Peyer's patch (tissue), 4 donors: ENCODE measurements at regions not wholly inside any gene's neighbourhood (a gene's known extent, or its start where the extent isn't known, plus 50 kb on each side); places are given as distances from the start of the nearest gene placed in this dataset.
A peak's percentile ranks its signal among the peaks of the same experiment; 100 is the strongest.

Experiments used
- DNase-seq, 3 donors: peaks; one replicate each; pipeline ENCODE4 v3.0.0-alpha.2; 2017 to 2019
- H3K27ac ChIP-seq, 4 donors: fragments of 200-600 bp; sonication (generic); one replicate each; pipeline ENCODE4 v1.5.1; 2016 to 2019
- H3K27me3 ChIP-seq, 2 donors: fragments of 200-600 bp; sonication (generic); one replicate each; pipeline ENCODE4 v1.5.1; 2019
- H3K36me3 ChIP-seq, 3 donors: fragments of 200-600 bp; sonication (generic); one replicate each; pipeline ENCODE4 v1.5.1; 2016 to 2019
- H3K4me1 ChIP-seq, 4 donors: fragments of 200-600 bp; sonication (generic); one replicate each; pipeline ENCODE4 v1.5.1; 2016 to 2019
- H3K4me3 ChIP-seq, 4 donors: fragments of 200-600 bp; sonication (generic); 1 replicate in 3 of 4; 2 replicates in 1 of 4; pipeline ENCODE4 v1.5.1; 2016 to 2019; ENCODE audit warnings: mild to moderate bottlenecking in 1 of 4
- H3K9me3 ChIP-seq, 4 donors: fragments of 200-600 bp; sonication (generic); one replicate each; pipeline ENCODE4 v1.5.1; 2016 to 2019; ENCODE audit warnings: mild to moderate bottlenecking in 1 of 4
- POLR2A ChIP-seq, 2 donors: fragments of 450-650 bp; IDR thresholded peaks; one replicate each; pipeline ENCODE4 v1.5.1; 2017; ENCODE audit warnings: antibody characterized with exemption in 2 of 2, mild to moderate bottlenecking in 2 of 2, moderate library complexity in 2 of 2
- TF ChIP-seq, protein P1 (sequence below), 6 experiments: fragments of 450-650 bp in 4 of 6; fragments of 200-600 bp in 2 of 6; sonication (generic) in 1 of 6; IDR thresholded peaks; one replicate each; pipeline ENCODE4 v1.5.1; 2017 to 2019; ENCODE audit warnings: antibody characterized with exemption in 6 of 6, mild to moderate bottlenecking in 3 of 6, moderate library complexity in 1 of 6

DNA sequence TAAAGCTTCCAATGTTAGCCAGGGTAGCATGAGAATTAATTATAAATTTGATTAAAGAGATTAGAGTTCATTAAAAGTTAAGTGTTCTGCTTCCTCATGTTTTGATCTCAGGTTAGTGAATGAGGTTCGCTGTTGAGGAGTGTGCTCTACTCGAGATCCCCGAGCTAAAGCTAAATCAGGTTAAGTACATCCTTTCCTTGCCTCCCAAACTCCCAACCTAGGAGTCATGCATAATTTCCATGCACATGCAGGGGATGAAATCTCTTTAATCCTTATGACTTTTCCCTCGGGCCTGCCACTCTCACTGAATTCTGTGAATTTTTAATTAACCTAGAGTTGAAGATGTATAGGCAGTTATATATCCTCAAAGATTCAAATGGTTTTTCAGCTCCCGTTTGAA lies 156.1 kb upstream of the NCK2 start:
- Histone ChIP-seq H3K36me3 (no peaks in the 10 kb centered on the region), H3K4me3 (no peak overlapping the region), H3K9me3 (peaks cover 0 to 6% (median 0%) of the 10 kb centered on the region in 4 donors), H3K27ac (no peak overlapping the region), H3K4me1 (no peaks in the 10 kb centered on the region), H3K27me3 (no peaks in the 10 kb centered on the region)
- DNase-seq = no peak
- no peak for TF ChIP-seq POLR2A (IDR thresholded peaks at IDR 0.05)
- TF ChIP-seq, protein P1, sequence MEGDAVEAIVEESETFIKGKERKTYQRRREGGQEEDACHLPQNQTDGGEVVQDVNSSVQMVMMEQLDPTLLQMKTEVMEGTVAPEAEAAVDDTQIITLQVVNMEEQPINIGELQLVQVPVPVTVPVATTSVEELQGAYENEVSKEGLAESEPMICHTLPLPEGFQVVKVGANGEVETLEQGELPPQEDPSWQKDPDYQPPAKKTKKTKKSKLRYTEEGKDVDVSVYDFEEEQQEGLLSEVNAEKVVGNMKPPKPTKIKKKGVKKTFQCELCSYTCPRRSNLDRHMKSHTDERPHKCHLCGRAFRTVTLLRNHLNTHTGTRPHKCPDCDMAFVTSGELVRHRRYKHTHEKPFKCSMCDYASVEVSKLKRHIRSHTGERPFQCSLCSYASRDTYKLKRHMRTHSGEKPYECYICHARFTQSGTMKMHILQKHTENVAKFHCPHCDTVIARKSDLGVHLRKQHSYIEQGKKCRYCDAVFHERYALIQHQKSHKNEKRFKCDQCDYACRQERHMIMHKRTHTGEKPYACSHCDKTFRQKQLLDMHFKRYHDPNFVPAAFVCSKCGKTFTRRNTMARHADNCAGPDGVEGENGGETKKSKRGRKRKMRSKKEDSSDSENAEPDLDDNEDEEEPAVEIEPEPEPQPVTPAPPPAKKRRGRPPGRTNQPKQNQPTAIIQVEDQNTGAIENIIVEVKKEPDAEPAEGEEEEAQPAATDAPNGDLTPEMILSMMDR (IDR thresholded peaks at IDR 0.05) = no peak

DNA sequence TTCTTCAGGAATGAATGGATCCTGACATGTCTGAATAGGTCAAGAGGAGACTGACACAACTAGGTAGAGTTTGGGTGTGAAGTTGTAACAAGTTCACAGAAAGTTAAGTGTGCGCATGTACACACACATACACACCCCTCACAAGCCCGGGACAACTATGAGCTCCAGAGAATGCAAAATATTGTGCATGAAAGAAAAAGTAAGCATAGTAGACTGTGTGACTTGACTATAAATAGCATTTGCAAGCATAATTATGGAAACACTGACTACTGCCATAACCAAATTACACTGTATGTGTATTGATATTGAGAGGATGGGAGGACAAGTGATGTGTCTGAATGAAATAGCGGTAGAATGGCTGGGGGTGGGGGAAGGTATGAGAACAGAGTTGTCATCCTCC lies 157.1 kb upstream of the NCK2 start:
- peaks cover 0 to 6% (median 0%) of the 10 kb centered on the region in 4 donors for H3K9me3 ChIP-seq
- no peaks in the 10 kb centered on the region for H3K4me1 ChIP-seq
- H3K4me3 ChIP-seq = no peak overlapping the region
- no peak overlapping the region for H3K27ac ChIP-seq
- TF ChIP-seq, protein P1 (IDR thresholded peaks at IDR 0.05) = no peak
- TF ChIP-seq POLR2A (IDR thresholded peaks at IDR 0.05) = no peak
- DNase-seq = no peak
- no peaks in the 10 kb centered on the region for H3K27me3 ChIP-seq
- H3K36me3 ChIP-seq = no peaks in the 10 kb centered on the region

DNA sequence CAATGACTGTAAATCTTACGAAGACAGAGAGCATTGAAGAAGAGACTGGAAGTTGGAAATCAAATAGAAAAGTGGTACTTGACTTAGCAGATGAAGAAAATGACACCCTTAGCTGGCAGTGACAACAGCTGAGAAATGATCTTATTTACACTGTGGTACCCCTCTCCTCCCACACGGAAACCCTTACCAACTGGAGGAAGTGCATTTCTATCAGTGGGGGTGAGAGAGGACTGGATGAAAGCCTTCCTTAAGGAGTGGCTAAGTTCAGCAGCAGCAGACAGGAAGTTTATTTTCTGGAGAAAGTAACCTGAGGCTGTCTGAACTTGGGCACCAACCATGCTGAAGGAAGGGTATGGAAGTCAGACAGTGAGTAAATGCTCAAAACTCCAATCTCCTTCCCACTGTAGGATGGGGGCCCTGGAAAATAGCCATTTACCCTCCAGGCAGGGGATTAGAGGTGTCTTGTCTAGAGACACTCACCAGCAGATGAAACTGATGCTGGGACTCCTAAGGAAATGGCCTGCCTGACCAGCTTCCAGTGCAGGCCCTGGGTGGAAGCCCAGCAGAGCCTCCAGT lies 160.2 kb upstream of the NCK2 start:
- Histone ChIP-seq H3K9me3 (peaks cover 0 to 6% (median 0%) of the 10 kb centered on the region in 4 donors), H3K27ac (no peak overlapping the region), H3K4me1 (no peaks in the 10 kb centered on the region), H3K27me3 (no peaks in the 10 kb centered on the region), H3K36me3 (no peaks in the 10 kb centered on the region), H3K4me3 (no peak overlapping the region)
- no peak for TF ChIP-seq POLR2A (IDR thresholded peaks at IDR 0.05)
- TF ChIP-seq, protein P1 (IDR thresholded peaks at IDR 0.05) = no peak
- DNase-seq = no peak

DNA sequence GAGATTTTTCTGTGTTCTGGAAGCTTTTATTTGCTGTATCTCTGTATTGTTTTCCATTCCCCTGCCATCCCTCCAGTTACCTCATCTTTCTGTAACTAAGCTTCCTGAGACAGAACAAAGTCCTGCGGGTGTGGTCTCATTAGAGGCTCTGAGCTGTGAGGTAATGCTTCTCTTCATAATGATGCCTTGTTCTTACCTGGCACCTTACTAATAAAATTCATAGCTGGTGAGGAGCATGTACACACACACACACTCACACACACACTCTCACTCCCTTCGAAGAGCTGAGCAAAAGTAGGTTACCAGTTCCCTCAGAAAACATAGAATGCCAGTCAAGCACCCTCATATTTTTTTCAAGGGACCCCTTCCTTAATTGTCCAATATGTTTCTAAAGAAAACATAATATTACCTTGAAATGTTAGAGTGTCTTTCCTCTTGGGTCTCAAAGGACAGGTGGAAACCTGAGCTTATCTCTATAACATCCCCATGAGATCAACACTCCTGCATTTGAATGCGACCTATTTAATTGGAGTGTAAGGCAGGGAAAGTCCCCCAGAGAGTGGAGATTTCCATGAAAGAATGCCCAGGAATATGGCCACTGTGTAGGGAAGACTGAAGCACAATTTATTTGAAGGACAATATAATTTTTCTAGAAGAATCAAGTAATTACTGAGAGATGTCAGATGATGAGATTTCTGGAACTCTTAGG lies 161.6 kb upstream of the NCK2 start:
- DNase-seq = peak in 1 of 3 donors; percentile 81
- H3K27ac ChIP-seq = peak overlapping the region in 3 of 4 donors; percentile 68 to 74 (median 72)
- peak; percentile 29 to 51 for TF ChIP-seq POLR2A (IDR thresholded peaks at IDR 0.05)
- TF ChIP-seq, protein P1 (IDR thresholded peaks at IDR 0.05) = no peak
- H3K4me3 ChIP-seq = no peak overlapping the region
- H3K36me3 ChIP-seq = no peaks in the 10 kb centered on the region
- no peaks in the 10 kb centered on the region for H3K4me1 ChIP-seq
- H3K27me3 ChIP-seq = no peaks in the 10 kb centered on the region
- no peaks in the 10 kb centered on the region for H3K9me3 ChIP-seq

DNA sequence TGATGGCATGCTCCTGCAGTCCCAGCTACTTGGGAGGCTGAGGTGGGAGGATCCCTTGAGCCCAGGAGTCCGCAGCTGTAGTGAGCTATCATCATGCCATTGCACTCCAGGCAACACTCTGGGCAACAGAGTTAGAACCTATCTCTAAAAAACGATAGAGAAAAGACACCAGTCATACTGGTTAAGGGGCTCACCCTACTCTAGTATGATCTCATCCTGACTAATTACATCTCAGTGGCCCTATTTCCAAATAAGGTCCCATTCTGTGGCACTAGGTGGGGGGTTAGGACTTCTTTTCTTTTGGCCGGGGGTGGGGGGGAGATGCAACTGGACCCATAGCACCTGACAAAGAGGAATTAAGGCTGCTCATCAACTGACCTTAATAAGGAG lies 163.2 kb upstream of the NCK2 start:
- Histone ChIP-seq H3K9me3 (no peaks in the 10 kb centered on the region), H3K4me1 (peaks cover 0 to 6% (median 0%) of the 10 kb centered on the region in 4 donors), H3K27me3 (no peaks in the 10 kb centered on the region), H3K36me3 (no peaks in the 10 kb centered on the region), H3K4me3 (no peak overlapping the region), H3K27ac (peak overlapping the region in 2 of 4 donors; percentile 72 to 74)
- TF ChIP-seq, protein P1 (IDR thresholded peaks at IDR 0.05) = no peak
- TF ChIP-seq POLR2A (IDR thresholded peaks at IDR 0.05) = no peak
- no peak for DNase-seq
